HEK293 (cell line): ENCODE measurements at regions not wholly inside any gene's neighbourhood (a gene's known extent, or its start where the extent isn't known, plus 50 kb on each side); places are given as distances from the start of the nearest gene placed in this dataset.

Source experiments
- CTCF ChIA-PET: fragments of 350-600 bp; formaldehyde crosslinking; extraction: SDS; loops from one replicate; lab custom pipeline; 2021; ENCODE audit warnings: antibody characterized with exemption; lab: Yijun Ruan, JAX
- POLR2A ChIA-PET: fragments of 300-600 bp; formaldehyde crosslinking; extraction: SDS; loops from one replicate; lab custom pipeline; 2020; ENCODE audit warnings: antibody characterized with exemption, inconsistent platforms; lab: Yijun Ruan, JAX
- H3K27ac ChIP-seq: fragments of 200-500 bp; sonication (Bioruptor generic); 2 replicates; pipeline ENCODE4 v1.5.1; 2014; ENCODE audit warnings: low read depth, low read length, control low read depth, inconsistent platforms; ENCODE audit errors: extremely low read depth
- H3K36me3 ChIP-seq, 2 experiments: fragments of 200-500 bp in 1 of 2; sonication (Bioruptor generic) in 1 of 2; 1 replicate in 1 of 2; 2 replicates in 1 of 2; pipeline ENCODE4 v1.5.1; 2014 to 2017; ENCODE audit warnings: inconsistent platforms in 2 of 2, low read length in 2 of 2; ENCODE audit not compliant: control insufficient read depth in 2 of 2, insufficient read depth in 1 of 2
- H3K4me1 ChIP-seq: fragments of 200-500 bp; sonication (Bioruptor generic); 2 replicates; pipeline ENCODE4 v1.5.1; 2014; ENCODE audit warnings: mild to moderate bottlenecking, low read length, inconsistent platforms; ENCODE audit not compliant: control insufficient read depth, insufficient read depth
- H3K4me3 ChIP-seq: 2 replicates; pipeline ENCODE4 v1.5.1; 2011; ENCODE audit warnings: low read depth, mild to moderate bottlenecking, control low read depth, low read length, moderate library complexity
- H3K9me3 ChIP-seq: fragments of 200-500 bp; sonication (Bioruptor generic); 2 replicates; pipeline ENCODE4 v1.5.1; 2014; ENCODE audit warnings: low read depth, low read length, inconsistent platforms; ENCODE audit not compliant: control insufficient read depth, insufficient read depth
- BCL11A ChIP-seq: fragments of 450-650 bp; formaldehyde crosslinking; IDR thresholded peaks from 2 replicates; pipeline ENCODE4 v1.5.1; 2016; ENCODE audit warnings: low read depth, missing biosample characterization, missing genetic modification characterization
- EGR2 ChIP-seq: fragments of 450-650 bp; formaldehyde crosslinking; IDR thresholded peaks from 2 replicates; pipeline ENCODE4 v1.5.1; 2016; ENCODE audit warnings: low read depth, missing biosample characterization, missing genetic modification characterization
- FEZF1 ChIP-seq: fragments of 450-650 bp; formaldehyde crosslinking; IDR thresholded peaks from 2 replicates; pipeline ENCODE4 v1.5.1; 2016; ENCODE audit warnings: missing biosample characterization, missing genetic modification characterization
- KLF1 ChIP-seq: fragments of 450-650 bp; formaldehyde crosslinking; IDR thresholded peaks from 2 replicates; pipeline ENCODE4 v1.5.1; 2016; ENCODE audit warnings: missing biosample characterization, missing genetic modification characterization
- OVOL3 ChIP-seq: fragments of 450-650 bp; formaldehyde crosslinking; IDR thresholded peaks from 2 replicates; pipeline ENCODE4 v1.5.1; 2016; ENCODE audit warnings: missing biosample characterization, missing genetic modification characterization
- SP3 ChIP-seq: fragments of 450-650 bp; formaldehyde crosslinking; IDR thresholded peaks from 2 replicates; pipeline ENCODE4 v1.5.1; 2016; ENCODE audit warnings: missing biosample characterization, missing genetic modification characterization
- TRIM28 ChIP-seq: IDR thresholded peaks from 2 replicates; pipeline ENCODE4 v1.6.1; 2011; ENCODE audit warnings: low read length, control low read depth, borderline replicate concordance
- ZFP3 ChIP-seq: fragments of 450-650 bp; formaldehyde crosslinking; IDR thresholded peaks from 2 replicates; pipeline ENCODE4 v1.5.1; 2016; ENCODE audit warnings: low read depth, missing biosample characterization, missing genetic modification characterization
- ZFP37 ChIP-seq: fragments of 450-650 bp; formaldehyde crosslinking; IDR thresholded peaks from 2 replicates; pipeline ENCODE4 v1.5.1; 2016; ENCODE audit warnings: missing biosample characterization, missing genetic modification characterization
- ZNF146 ChIP-seq: fragments of 450-650 bp; formaldehyde crosslinking; IDR thresholded peaks from 2 replicates; pipeline ENCODE4 v1.5.1; 2016; ENCODE audit warnings: missing biosample characterization, missing genetic modification characterization
- ZNF155 ChIP-seq: fragments of 450-650 bp; formaldehyde crosslinking; IDR thresholded peaks from 2 replicates; pipeline ENCODE4 v1.5.1; 2016; ENCODE audit warnings: missing biosample characterization, missing genetic modification characterization
- ZNF175 ChIP-seq: fragments of 450-650 bp; formaldehyde crosslinking; IDR thresholded peaks from 2 replicates; pipeline ENCODE4 v1.5.1; 2016; ENCODE audit warnings: missing biosample characterization, missing genetic modification characterization
- ZNF2 ChIP-seq: fragments of 450-650 bp; formaldehyde crosslinking; IDR thresholded peaks from 2 replicates; pipeline ENCODE4 v1.5.1; 2016; ENCODE audit warnings: missing biosample characterization, missing genetic modification characterization
- ZNF23 ChIP-seq: fragments of 450-650 bp; formaldehyde crosslinking; IDR thresholded peaks from 2 replicates; pipeline ENCODE4 v1.5.1; 2016; ENCODE audit warnings: missing biosample characterization, missing genetic modification characterization, borderline replicate concordance
- ZNF366 ChIP-seq: fragments of 450-650 bp; formaldehyde crosslinking; conservative IDR thresholded peaks from 2 replicates; pipeline ENCODE4 v1.5.1; 2016; ENCODE audit warnings: missing biosample characterization, missing genetic modification characterization
- ZNF747 ChIP-seq: fragments of 450-650 bp; formaldehyde crosslinking; IDR thresholded peaks from 2 replicates; pipeline ENCODE4 v1.5.1; 2016; ENCODE audit warnings: missing biosample characterization, missing genetic modification characterization
- ZNF768 ChIP-seq: fragments of 450-650 bp; formaldehyde crosslinking; IDR thresholded peaks from 2 replicates; pipeline ENCODE4 v1.5.1; 2018; ENCODE audit warnings: missing biosample characterization, mild to moderate bottlenecking, missing genetic modification characterization
- ZNF791 ChIP-seq: fragments of 450-650 bp; formaldehyde crosslinking; IDR thresholded peaks from 2 replicates; pipeline ENCODE4 v1.5.1; 2016; ENCODE audit warnings: missing biosample characterization, missing genetic modification characterization
- TF ChIP-seq, protein P1 (sequence below): fragments of 450-650 bp; formaldehyde crosslinking; IDR thresholded peaks from 2 replicates; pipeline ENCODE4 v1.5.1; 2016; ENCODE audit warnings: missing biosample characterization, missing genetic modification characterization
- TF ChIP-seq, protein P2 (sequence below): fragments of 450-650 bp; formaldehyde crosslinking; IDR thresholded peaks from 2 replicates; pipeline ENCODE4 v1.5.1; 2016; ENCODE audit warnings: missing biosample characterization, missing genetic modification characterization
- TF ChIP-seq, protein P3 (sequence below): fragments of 450-650 bp; formaldehyde crosslinking; IDR thresholded peaks from 2 replicates; pipeline ENCODE4 v1.5.1; 2016; ENCODE audit warnings: missing biosample characterization, missing genetic modification characterization, borderline replicate concordance
- TF ChIP-seq, protein P4 (sequence below): fragments of 450-650 bp; formaldehyde crosslinking; IDR thresholded peaks from 2 replicates; pipeline ENCODE4 v1.5.1; 2016; ENCODE audit warnings: missing biosample characterization, missing genetic modification characterization
- TF ChIP-seq, protein P5 (sequence below): fragments of 450-650 bp; formaldehyde crosslinking; IDR thresholded peaks from 2 replicates; pipeline ENCODE4 v1.5.0; 2017; ENCODE audit warnings: missing biosample characterization, missing genetic modification characterization, borderline replicate concordance
- TF ChIP-seq, protein P6 (sequence below): fragments of 450-650 bp; IDR thresholded peaks from 2 replicates; pipeline ENCODE4 v1.5.1; 2018; ENCODE audit warnings: missing biosample characterization, mild to moderate bottlenecking, missing genetic modification characterization

DNA sequence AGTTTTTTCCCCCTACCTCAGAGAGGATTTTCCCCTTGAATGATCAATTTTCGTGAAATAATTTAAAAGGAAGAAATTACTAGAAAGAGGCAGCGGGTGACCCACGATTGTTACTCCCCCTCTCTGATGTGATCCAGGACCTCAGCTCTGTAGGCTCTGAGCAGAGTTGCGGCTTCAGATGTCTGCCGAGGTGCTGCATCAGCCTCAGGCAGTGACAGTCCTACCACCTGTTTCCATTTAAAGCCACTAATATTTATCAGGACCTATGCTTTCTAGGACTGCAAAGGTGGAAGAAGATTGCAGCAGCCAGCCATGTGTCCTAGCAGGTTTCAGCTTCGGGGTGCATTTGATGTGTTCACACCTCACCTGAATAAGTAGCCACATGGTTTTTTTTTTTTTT lies 294.8 kb upstream of the C2CD4B start:
- H3K27ac ChIP-seq, result no peak overlapping the region
- TF ChIP-seq ZNF768 (tag by site-specific recombination) (no peak), OVOL3 (tag by site-specific recombination) (no peak), ZFP3 (tag by site-specific recombination) (no peak), ZNF175 (tag by site-specific recombination) (no peak), SP3 (tag by site-specific recombination) (no peak), EGR2 (tag by site-specific recombination) (no peak), BCL11A (tag by site-specific recombination) (no peak), ZNF747 (tag by site-specific recombination) (no peak), ZNF2 (no peak), ZNF23 (no peak), KLF1 (no peak), ZNF791 (no peak), FEZF1 (tag by site-specific recombination) (no peak)
- TF ChIP-seq, protein P1, sequence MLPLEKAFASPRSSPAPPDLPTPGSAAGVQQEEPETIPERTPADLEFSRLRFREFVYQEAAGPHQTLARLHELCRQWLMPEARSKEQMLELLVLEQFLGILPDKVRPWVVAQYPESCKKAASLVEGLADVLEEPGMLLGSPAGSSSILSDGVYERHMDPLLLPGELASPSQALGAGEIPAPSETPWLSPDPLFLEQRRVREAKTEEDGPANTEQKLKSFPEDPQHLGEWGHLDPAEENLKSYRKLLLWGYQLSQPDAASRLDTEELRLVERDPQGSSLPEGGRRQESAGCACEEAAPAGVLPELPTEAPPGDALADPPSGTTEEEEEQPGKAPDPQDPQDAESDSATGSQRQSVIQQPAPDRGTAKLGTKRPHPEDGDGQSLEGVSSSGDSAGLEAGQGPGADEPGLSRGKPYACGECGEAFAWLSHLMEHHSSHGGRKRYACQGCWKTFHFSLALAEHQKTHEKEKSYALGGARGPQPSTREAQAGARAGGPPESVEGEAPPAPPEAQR (tag by site-specific recombination), result no peak
- TF ChIP-seq, protein P2, sequence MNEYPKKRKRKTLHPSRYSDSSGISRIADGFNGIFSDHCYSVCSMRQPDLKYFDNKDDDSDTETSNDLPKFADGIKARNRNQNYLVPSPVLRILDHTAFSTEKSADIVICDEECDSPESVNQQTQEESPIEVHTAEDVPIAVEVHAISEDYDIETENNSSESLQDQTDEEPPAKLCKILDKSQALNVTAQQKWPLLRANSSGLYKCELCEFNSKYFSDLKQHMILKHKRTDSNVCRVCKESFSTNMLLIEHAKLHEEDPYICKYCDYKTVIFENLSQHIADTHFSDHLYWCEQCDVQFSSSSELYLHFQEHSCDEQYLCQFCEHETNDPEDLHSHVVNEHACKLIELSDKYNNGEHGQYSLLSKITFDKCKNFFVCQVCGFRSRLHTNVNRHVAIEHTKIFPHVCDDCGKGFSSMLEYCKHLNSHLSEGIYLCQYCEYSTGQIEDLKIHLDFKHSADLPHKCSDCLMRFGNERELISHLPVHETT (tag by site-specific recombination), result no peak
- TF ChIP-seq, protein P3, sequence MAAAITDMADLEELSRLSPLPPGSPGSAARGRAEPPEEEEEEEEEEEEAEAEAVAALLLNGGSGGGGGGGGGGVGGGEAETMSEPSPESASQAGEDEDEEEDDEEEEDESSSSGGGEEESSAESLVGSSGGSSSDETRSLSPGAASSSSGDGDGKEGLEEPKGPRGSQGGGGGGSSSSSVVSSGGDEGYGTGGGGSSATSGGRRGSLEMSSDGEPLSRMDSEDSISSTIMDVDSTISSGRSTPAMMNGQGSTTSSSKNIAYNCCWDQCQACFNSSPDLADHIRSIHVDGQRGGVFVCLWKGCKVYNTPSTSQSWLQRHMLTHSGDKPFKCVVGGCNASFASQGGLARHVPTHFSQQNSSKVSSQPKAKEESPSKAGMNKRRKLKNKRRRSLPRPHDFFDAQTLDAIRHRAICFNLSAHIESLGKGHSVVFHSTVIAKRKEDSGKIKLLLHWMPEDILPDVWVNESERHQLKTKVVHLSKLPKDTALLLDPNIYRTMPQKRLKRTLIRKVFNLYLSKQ (tag by site-specific recombination), result no peak
- TF ChIP-seq, protein P4, sequence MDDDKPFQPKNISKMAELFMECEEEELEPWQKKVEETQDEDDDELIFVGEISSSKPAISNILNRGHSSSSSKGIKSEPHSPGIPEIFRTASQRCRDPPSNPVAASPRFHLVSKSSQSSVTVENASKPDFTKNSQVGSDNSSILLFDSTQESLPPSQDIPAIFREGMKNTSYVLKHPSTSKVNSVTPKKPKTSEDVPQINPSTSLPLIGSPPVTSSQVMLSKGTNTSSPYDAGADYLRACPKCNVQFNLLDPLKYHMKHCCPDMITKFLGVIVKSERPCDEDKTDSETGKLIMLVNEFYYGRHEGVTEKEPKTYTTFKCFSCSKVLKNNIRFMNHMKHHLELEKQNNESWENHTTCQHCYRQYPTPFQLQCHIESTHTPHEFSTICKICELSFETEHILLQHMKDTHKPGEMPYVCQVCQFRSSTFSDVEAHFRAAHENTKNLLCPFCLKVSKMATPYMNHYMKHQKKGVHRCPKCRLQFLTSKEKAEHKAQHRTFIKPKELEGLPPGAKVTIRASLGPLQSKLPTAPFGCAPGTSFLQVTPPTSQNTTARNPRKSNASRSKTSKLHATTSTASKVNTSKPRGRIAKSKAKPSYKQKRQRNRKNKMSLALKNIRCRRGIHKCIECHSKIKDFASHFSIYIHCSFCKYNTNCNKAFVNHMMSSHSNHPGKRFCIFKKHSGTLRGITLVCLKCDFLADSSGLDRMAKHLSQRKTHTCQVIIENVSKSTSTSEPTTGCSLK (tag by site-specific recombination), result no peak
- TF ChIP-seq, all 188 proteins: peak for 0
- H3K9me3 ChIP-seq, result no peaks in the 10 kb centered on the region
- CTCF ChIA-PET, result no interaction called here
- H3K36me3 ChIP-seq, result no peaks in the 10 kb centered on the region
- H3K4me3 ChIP-seq, result no peak overlapping the region
- POLR2A ChIA-PET, result no interaction called here
- no peaks in the 10 kb centered on the region; the same call in 1 of the 2 replicates for H3K4me1 ChIP-seq

DNA sequence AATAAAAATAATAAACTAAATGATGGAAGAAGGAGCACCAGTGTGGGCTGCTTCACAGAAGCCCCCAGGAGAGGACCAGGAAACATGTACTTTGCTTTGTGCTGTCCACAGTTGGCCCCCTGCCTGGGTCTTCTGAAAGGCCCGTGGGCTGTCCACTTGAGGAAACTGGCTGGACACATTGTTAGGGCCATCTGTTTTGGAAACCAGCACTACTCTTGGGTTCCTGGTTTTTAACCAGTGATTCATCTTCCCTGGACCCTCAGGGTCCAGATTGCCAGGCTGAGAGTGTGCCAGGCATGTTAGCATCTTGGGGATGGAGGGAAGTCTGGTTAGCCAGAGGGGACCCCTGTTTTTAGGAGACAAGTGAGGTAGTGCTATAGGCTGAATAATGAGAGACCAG lies 297.2 kb upstream of the C2CD4B start:
- ChIA-PET POLR2A (no interaction called here), CTCF (no interaction called here)
- H3K4me1 ChIP-seq, result no peaks in the 10 kb centered on the region; the same call in 1 of the 2 replicates
- no peaks in the 10 kb centered on the region for H3K9me3 ChIP-seq
- H3K27ac ChIP-seq, result no peak overlapping the region
- H3K4me3 ChIP-seq, result no peak overlapping the region
- no peaks in the 10 kb centered on the region for H3K36me3 ChIP-seq
- TF ChIP-seq ZNF366 (no peak), TRIM28 (no peak), ZNF146 (no peak), ZNF155 (no peak), ZNF747 (tag by site-specific recombination) (no peak), ZFP37 (no peak)
- TF ChIP-seq, protein P4 (tag by site-specific recombination), result no peak
- TF ChIP-seq, protein P5, sequence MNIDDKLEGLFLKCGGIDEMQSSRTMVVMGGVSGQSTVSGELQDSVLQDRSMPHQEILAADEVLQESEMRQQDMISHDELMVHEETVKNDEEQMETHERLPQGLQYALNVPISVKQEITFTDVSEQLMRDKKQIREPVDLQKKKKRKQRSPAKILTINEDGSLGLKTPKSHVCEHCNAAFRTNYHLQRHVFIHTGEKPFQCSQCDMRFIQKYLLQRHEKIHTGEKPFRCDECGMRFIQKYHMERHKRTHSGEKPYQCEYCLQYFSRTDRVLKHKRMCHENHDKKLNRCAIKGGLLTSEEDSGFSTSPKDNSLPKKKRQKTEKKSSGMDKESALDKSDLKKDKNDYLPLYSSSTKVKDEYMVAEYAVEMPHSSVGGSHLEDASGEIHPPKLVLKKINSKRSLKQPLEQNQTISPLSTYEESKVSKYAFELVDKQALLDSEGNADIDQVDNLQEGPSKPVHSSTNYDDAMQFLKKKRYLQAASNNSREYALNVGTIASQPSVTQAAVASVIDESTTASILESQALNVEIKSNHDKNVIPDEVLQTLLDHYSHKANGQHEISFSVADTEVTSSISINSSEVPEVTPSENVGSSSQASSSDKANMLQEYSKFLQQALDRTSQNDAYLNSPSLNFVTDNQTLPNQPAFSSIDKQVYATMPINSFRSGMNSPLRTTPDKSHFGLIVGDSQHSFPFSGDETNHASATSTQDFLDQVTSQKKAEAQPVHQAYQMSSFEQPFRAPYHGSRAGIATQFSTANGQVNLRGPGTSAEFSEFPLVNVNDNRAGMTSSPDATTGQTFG (tag by site-specific recombination), result no peak
- TF ChIP-seq, protein P6, sequence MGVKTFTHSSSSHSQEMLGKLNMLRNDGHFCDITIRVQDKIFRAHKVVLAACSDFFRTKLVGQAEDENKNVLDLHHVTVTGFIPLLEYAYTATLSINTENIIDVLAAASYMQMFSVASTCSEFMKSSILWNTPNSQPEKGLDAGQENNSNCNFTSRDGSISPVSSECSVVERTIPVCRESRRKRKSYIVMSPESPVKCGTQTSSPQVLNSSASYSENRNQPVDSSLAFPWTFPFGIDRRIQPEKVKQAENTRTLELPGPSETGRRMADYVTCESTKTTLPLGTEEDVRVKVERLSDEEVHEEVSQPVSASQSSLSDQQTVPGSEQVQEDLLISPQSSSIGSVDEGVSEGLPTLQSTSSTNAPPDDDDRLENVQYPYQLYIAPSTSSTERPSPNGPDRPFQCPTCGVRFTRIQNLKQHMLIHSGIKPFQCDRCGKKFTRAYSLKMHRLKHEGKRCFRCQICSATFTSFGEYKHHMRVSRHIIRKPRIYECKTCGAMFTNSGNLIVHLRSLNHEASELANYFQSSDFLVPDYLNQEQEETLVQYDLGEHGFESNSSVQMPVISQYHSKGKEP (tag by site-specific recombination), result no peak
